ENCODE measurements at regions not wholly inside any gene's neighbourhood (a gene's known extent, or its start where the extent isn't known, plus 50 kb on each side); places are given as distances from the start of the nearest gene placed in this dataset.

GRCh38 chr4:32003548-32003947 lies 1283.4 kb downstream of the PCDH7 start:
- TF ChIP-seq EP300 (IDR thresholded peaks at IDR 0.05) (no peak), CTCF (IDR thresholded peaks at IDR 0.05) (no peak), POLR2AphosphoS5 (IDR thresholded peaks at IDR 0.05) (no peak), POLR2A (IDR thresholded peaks at IDR 0.05) (no peak)

GRCh38 chr4:32010221-32010620 lies 1290.1 kb downstream of the PCDH7 start:
- no peak for DNase-seq
- TF ChIP-seq POLR2A (IDR thresholded peaks at IDR 0.05) (no peak), CTCF (IDR thresholded peaks at IDR 0.05) (no peak), POLR2AphosphoS5 (IDR thresholded peaks at IDR 0.05) (no peak), EP300 (IDR thresholded peaks at IDR 0.05) (no peak)
- H3K4me1 ChIP-seq, result no peaks in the 10 kb centered on the region
- ATAC-seq (ENCODE audit: low FRiP score in 2 of 2), result no peak
- no peak overlapping the region for H3K27ac ChIP-seq
- H3K36me3 ChIP-seq, result no peaks in the 10 kb centered on the region
- no peaks in the 10 kb centered on the region for H3K9me3 ChIP-seq
- WGBS, 2 donors, result 100% methylated on average over 3 of the region's 3 CpGs; no CpG with 5 or more reads in 1 of the 2 donors
- no peaks in the 10 kb centered on the region for H3K27me3 ChIP-seq
- no peak overlapping the region for H3K4me3 ChIP-seq

More at GRCh38 chr4:32003548-32003947, 1283.4 kb downstream of the PCDH7 start:
- H3K36me3 ChIP-seq, result no peaks in the 10 kb centered on the region
- no peak overlapping the region for H3K27ac ChIP-seq
- ATAC-seq (ENCODE audit: low FRiP score in 2 of 2) (no peak), DNase-seq (no peak)
- H3K9me3 ChIP-seq, result no peaks in the 10 kb centered on the region
- no peak overlapping the region for H3K4me3 ChIP-seq
- H3K4me1 ChIP-seq, result no peaks in the 10 kb centered on the region
- 86 to 90% methylated on average over 1 of the region's 1 CpG for WGBS, 2 donors
- H3K27me3 ChIP-seq, result no peaks in the 10 kb centered on the region

GRCh38 chr4:32022071-32022470 lies 1301.9 kb downstream of the PCDH7 start:
- 61 to 71% methylated on average over 1 of the region's 1 CpG for WGBS, 2 donors
- no peak for DNase-seq
- no peak overlapping the region for H3K4me3 ChIP-seq
- no peak for ATAC-seq (ENCODE audit: low FRiP score in 2 of 2)
- no peaks in the 10 kb centered on the region for H3K36me3 ChIP-seq
- no peak for TF ChIP-seq CTCF (IDR thresholded peaks at IDR 0.05)
- no peak for TF ChIP-seq POLR2AphosphoS5 (IDR thresholded peaks at IDR 0.05)
- TF ChIP-seq POLR2A (IDR thresholded peaks at IDR 0.05), result no peak
- H3K27me3 ChIP-seq, result no peaks in the 10 kb centered on the region
- H3K4me1 ChIP-seq, result no peaks in the 10 kb centered on the region
- no peak overlapping the region for H3K27ac ChIP-seq
- no peaks in the 10 kb centered on the region for H3K9me3 ChIP-seq

- DNase-seq (no peak), ATAC-seq (ENCODE audit: low FRiP score in 2 of 2) (no peak)
- no peaks in the 10 kb centered on the region for H3K36me3 ChIP-seq
- H3K4me3 ChIP-seq, result no peak overlapping the region
- TF ChIP-seq POLR2AphosphoS5 (IDR thresholded peaks at IDR 0.05) (no peak), POLR2A (IDR thresholded peaks at IDR 0.05) (no peak), CTCF (IDR thresholded peaks at IDR 0.05) (no peak), EP300 (IDR thresholded peaks at IDR 0.05) (no peak)
- H3K27me3 ChIP-seq, result no peaks in the 10 kb centered on the region
- no peaks in the 10 kb centered on the region for H3K9me3 ChIP-seq
- H3K4me1 ChIP-seq, result no peaks in the 10 kb centered on the region
- WGBS, 2 donors, result 67 to 77% methylated on average over 5 of the region's 5 CpGs
- no peak overlapping the region for H3K27ac ChIP-seq
These were observed 1305.8 kb downstream of the PCDH7 start for GRCh38 chr4:32025851-32026459.

- H3K36me3 ChIP-seq, result no peaks in the 10 kb centered on the region
- TF ChIP-seq CTCF (IDR thresholded peaks at IDR 0.05) (no peak), EP300 (IDR thresholded peaks at IDR 0.05) (no peak), POLR2A (IDR thresholded peaks at IDR 0.05) (no peak), POLR2AphosphoS5 (IDR thresholded peaks at IDR 0.05) (no peak)
- H3K27me3 ChIP-seq, result no peaks in the 10 kb centered on the region
- H3K27ac ChIP-seq, result no peak overlapping the region
- H3K4me3 ChIP-seq, result no peak overlapping the region
- DNase-seq (no peak), ATAC-seq (ENCODE audit: low FRiP score in 2 of 2) (no peak)
- H3K4me1 ChIP-seq, result no peaks in the 10 kb centered on the region
- H3K9me3 ChIP-seq, result no peaks in the 10 kb centered on the region
These were observed 1310.2 kb downstream of the PCDH7 start for GRCh38 chr4:32030406-32030805.
